ENCODE measurements at regions not wholly inside any gene's neighbourhood (a gene's known extent, or its start where the extent isn't known, plus 50 kb on each side); places are given as distances from the start of the nearest gene placed in this dataset.

DNA sequence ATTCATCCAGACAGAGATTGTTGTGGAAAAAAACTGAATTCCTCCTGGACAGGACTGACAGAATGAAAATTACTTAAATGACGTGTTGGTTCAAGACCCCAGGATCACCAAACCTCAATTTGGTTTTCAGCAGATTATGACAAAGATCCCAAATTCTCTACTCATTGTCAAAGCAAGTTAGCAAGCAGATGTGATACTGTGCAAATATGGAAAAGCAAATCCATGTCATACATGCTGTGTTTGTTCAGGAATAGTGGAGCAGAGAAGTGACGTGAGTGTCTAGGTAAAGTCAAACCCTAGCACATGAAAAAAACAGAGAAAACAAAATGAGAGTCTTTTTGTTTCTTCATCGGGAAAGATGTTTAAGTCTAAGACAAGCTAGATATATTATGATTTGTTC, 169.2 kb upstream of the NBEA start:
- Histone ChIP-seq H3K9me1 (replicated peaks; ENCODE audit: control insufficient read depth, extremely low read depth, insufficient read depth, low read length) (no peaks in the 10 kb centered on the region), H4K20me1 (replicated peaks; ENCODE audit: control insufficient read depth, extremely low read depth, insufficient read depth, low read length) (no peaks in the 10 kb centered on the region), H3K36me3 (ENCODE audit: control insufficient read depth in 2 of 2, extremely low read depth in 1 of 2, insufficient read depth in 2 of 2, low read length in 2 of 2) (no peaks in the 10 kb centered on the region), H3K4me1 (ENCODE audit: control insufficient read depth, extremely low read depth, insufficient read depth, low read length) (no peaks in the 10 kb centered on the region), H3K9me3 (replicated peaks; ENCODE audit: control insufficient read depth, insufficient read depth, low read length) (no peaks in the 10 kb centered on the region), H3K27me3 (ENCODE audit: control insufficient read depth in 2 of 2, insufficient read depth in 2 of 2, low read length in 2 of 2) (peaks cover 0 to 3% of the 10 kb centered on the region in 2 experiments), H3K79me2 (ENCODE audit: control insufficient read depth, insufficient read depth, low read length) (no peaks in the 10 kb centered on the region), H3K27ac (ENCODE audit: insufficient read depth, low read depth, low read length) (no peak overlapping the region), H2AFZ (ENCODE audit: low read depth, low read length) (no peak overlapping the region), H3K4me2 (ENCODE audit: insufficient read depth, low read length) (no peak overlapping the region), H3K4me3 (replicated peaks in 1 of 3; ENCODE audit: insufficient read depth in 1 of 3, low read depth in 1 of 3, low read length in 3 of 3) (no peak overlapping the region), H3K9ac (replicated peaks; ENCODE audit: extremely low read depth, insufficient read depth, low read length) (no peak overlapping the region)
- dilution Hi-C loops (cut with MboI; ENCODE audit: extremely low pct_ligation_motif_present, low sequenced_read_pairs) (no loop called here), intact Hi-C loops (cut with micrococcal nuclease) (no loop called here)
- ChIA-PET POLR2A (no interaction called here), CTCF (no interaction called here)
- DNase-seq (ENCODE audit: low read depth, low spot score) (no peak), FAIRE-seq (no peak)
- no peak for TF ChIP-seq FOS (IDR thresholded peaks at IDR 0.05; ENCODE audit: borderline replicate concordance, insufficient read depth, low read length)
- TF ChIP-seq MAX (IDR thresholded peaks at IDR 0.05; ENCODE audit: insufficient read depth, insufficient read length): no peak
- no peak for TF ChIP-seq CTCF (IDR thresholded peaks at IDR 0.05; ENCODE audit: extremely low read depth in 1 of 2, insufficient read depth in 1 of 2, low read depth in 1 of 2, low read length in 2 of 2)
- TF ChIP-seq MYC (IDR thresholded peaks at IDR 0.05; ENCODE audit: low read depth, low read length): no peak
- TF ChIP-seq GATA2 (IDR thresholded peaks at IDR 0.05; ENCODE audit: insufficient read depth, insufficient read length, low read depth, low read length): no peak
- TF ChIP-seq POLR2AphosphoS5 (IDR thresholded peaks at IDR 0.05; ENCODE audit: insufficient read depth, low read depth, low read length): no peak
- TF ChIP-seq JUN (IDR thresholded peaks at IDR 0.05; ENCODE audit: borderline replicate concordance, insufficient read depth, insufficient read length, low read depth): no peak
- TF ChIP-seq EZH2 (IDR thresholded peaks at IDR 0.05; ENCODE audit: borderline replicate concordance, low read depth, low read length, severe bottlenecking): no peak
- no peak for TF ChIP-seq POLR2A (IDR thresholded peaks at IDR 0.05; ENCODE audit: low read depth, low read length)
- no TSS peak for BruUV-seq (replicated peaks)
